HEK293 (cell line): ENCODE measurements at regions not wholly inside any gene's neighbourhood (a gene's known extent, or its start where the extent isn't known, plus 50 kb on each side); places are given as distances from the start of the nearest gene placed in this dataset.

ENCODE experiments used
- CTCF ChIA-PET: fragments of 350-600 bp; formaldehyde crosslinking; extraction: SDS; loops from one replicate; lab custom pipeline; 2021; ENCODE audit warnings: antibody characterized with exemption; lab: Yijun Ruan, JAX
- POLR2A ChIA-PET: fragments of 300-600 bp; formaldehyde crosslinking; extraction: SDS; loops from one replicate; lab custom pipeline; 2020; ENCODE audit warnings: antibody characterized with exemption, inconsistent platforms; lab: Yijun Ruan, JAX
- H3K27ac ChIP-seq: fragments of 200-500 bp; sonication (Bioruptor generic); 2 replicates; pipeline ENCODE4 v1.5.1; 2014; ENCODE audit warnings: low read depth, low read length, control low read depth, inconsistent platforms; ENCODE audit errors: extremely low read depth
- H3K36me3 ChIP-seq, 2 experiments: fragments of 200-500 bp in 1 of 2; sonication (Bioruptor generic) in 1 of 2; 1 replicate in 1 of 2; 2 replicates in 1 of 2; pipeline ENCODE4 v1.5.1; 2014 to 2017; ENCODE audit warnings: inconsistent platforms in 2 of 2, low read length in 2 of 2; ENCODE audit not compliant: control insufficient read depth in 2 of 2, insufficient read depth in 1 of 2
- H3K4me1 ChIP-seq: fragments of 200-500 bp; sonication (Bioruptor generic); 2 replicates; pipeline ENCODE4 v1.5.1; 2014; ENCODE audit warnings: mild to moderate bottlenecking, low read length, inconsistent platforms; ENCODE audit not compliant: control insufficient read depth, insufficient read depth
- H3K4me3 ChIP-seq: 2 replicates; pipeline ENCODE4 v1.5.1; 2011; ENCODE audit warnings: low read depth, mild to moderate bottlenecking, control low read depth, low read length, moderate library complexity
- H3K9me3 ChIP-seq: fragments of 200-500 bp; sonication (Bioruptor generic); 2 replicates; pipeline ENCODE4 v1.5.1; 2014; ENCODE audit warnings: low read depth, low read length, inconsistent platforms; ENCODE audit not compliant: control insufficient read depth, insufficient read depth
- HOXC10 ChIP-seq: sonication (generic); formaldehyde crosslinking; IDR thresholded peaks from 2 replicates; pipeline ENCODE4 v1.8.1; 2023; ENCODE audit warnings: mild to moderate bottlenecking, missing genetic modification reagents
- MEIS1 ChIP-seq: sonication (generic); formaldehyde crosslinking; IDR thresholded peaks from 2 replicates; pipeline ENCODE4 v1.8.1; 2022; ENCODE audit warnings: missing genetic modification reagents, mild to moderate bottlenecking, borderline replicate concordance
- PRDM2 ChIP-seq: fragments of 450-650 bp; formaldehyde crosslinking; IDR thresholded peaks from 2 replicates; pipeline ENCODE4 v1.5.1; 2016; ENCODE audit warnings: missing biosample characterization, missing genetic modification characterization, borderline replicate concordance
- ZNF19 ChIP-seq: fragments of 450-650 bp; formaldehyde crosslinking; IDR thresholded peaks from 2 replicates; pipeline ENCODE4; 2016; ENCODE audit warnings: missing biosample characterization, missing genetic modification characterization, low read depth
- ZNF354C ChIP-seq: fragments of 450-650 bp; formaldehyde crosslinking; IDR thresholded peaks from 2 replicates; pipeline ENCODE4 v1.5.1; 2016; ENCODE audit warnings: missing biosample characterization, missing genetic modification characterization, low read depth, borderline replicate concordance
- ZNF416 ChIP-seq: fragments of 450-650 bp; formaldehyde crosslinking; IDR thresholded peaks from 2 replicates; pipeline ENCODE4 v1.5.1; 2016; ENCODE audit warnings: missing biosample characterization, missing genetic modification characterization
- ZNF501 ChIP-seq: fragments of 450-650 bp; formaldehyde crosslinking; IDR thresholded peaks from 2 replicates; pipeline ENCODE4 v1.5.1; 2016; ENCODE audit warnings: missing biosample characterization, missing genetic modification characterization
- ZNF514 ChIP-seq: fragments of 450-650 bp; formaldehyde crosslinking; IDR thresholded peaks from 2 replicates; pipeline ENCODE4 v1.5.1; 2016; ENCODE audit warnings: missing biosample characterization, missing genetic modification characterization
- ZNF518A ChIP-seq: fragments of 450-650 bp; formaldehyde crosslinking; conservative IDR thresholded peaks from 2 replicates; pipeline ENCODE4 v1.5.1; 2016; ENCODE audit warnings: low read depth, missing biosample characterization, missing genetic modification characterization
- ZNF664 ChIP-seq: fragments of 450-650 bp; formaldehyde crosslinking; IDR thresholded peaks from 2 replicates; pipeline ENCODE4 v1.5.1; 2016; ENCODE audit warnings: missing biosample characterization, missing genetic modification characterization
- ZNF791 ChIP-seq: fragments of 450-650 bp; formaldehyde crosslinking; IDR thresholded peaks from 2 replicates; pipeline ENCODE4 v1.5.1; 2016; ENCODE audit warnings: missing biosample characterization, missing genetic modification characterization
- ZNF843 ChIP-seq: fragments of 450-650 bp; formaldehyde crosslinking; IDR thresholded peaks from 2 replicates; pipeline ENCODE4 v1.5.1; 2016; ENCODE audit warnings: missing biosample characterization, missing genetic modification characterization
- TF ChIP-seq, protein P1 (sequence below): fragments of 450-650 bp; formaldehyde crosslinking; IDR thresholded peaks from 2 replicates; pipeline ENCODE4 v1.5.1; 2016; ENCODE audit warnings: missing biosample characterization, missing genetic modification characterization
- TF ChIP-seq, protein P2 (sequence below): fragments of 450-650 bp; formaldehyde crosslinking; IDR thresholded peaks from 2 replicates; pipeline ENCODE4 v1.5.1; 2016; ENCODE audit warnings: missing biosample characterization, missing genetic modification characterization, borderline replicate concordance

DNA sequence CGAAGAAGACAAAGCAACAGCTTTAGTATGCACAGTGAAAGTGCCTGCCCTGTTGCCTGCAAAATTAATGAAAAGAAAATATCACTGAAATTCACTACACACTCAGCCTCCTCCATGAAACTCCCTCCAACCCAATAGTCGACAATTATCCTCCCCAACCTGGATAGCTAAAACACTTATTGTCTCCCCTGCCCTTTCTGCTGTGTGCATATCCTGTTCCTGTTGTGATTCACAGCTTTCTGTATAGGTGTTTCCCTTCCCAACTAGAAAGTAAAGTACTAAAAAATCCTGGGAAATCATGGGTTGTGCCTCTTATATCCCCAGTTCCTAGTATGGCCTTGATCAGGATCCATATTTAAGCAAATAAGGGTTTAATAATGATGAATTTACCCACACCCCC is 412.1 kb downstream of the LTN1 start (continued):
- TF ChIP-seq ZNF518A (tag by site-specific recombination) = no peak
- TF ChIP-seq ZNF354C (tag by site-specific recombination) = no peak
- TF ChIP-seq HOXC10 (CRISPR knock-in tag) = no peak
- no peak for TF ChIP-seq ZNF416 (tag by site-specific recombination)
- TF ChIP-seq ZNF501 (tag by site-specific recombination) = no peak
- no peak for TF ChIP-seq ZNF791 (tag by site-specific recombination)

DNA sequence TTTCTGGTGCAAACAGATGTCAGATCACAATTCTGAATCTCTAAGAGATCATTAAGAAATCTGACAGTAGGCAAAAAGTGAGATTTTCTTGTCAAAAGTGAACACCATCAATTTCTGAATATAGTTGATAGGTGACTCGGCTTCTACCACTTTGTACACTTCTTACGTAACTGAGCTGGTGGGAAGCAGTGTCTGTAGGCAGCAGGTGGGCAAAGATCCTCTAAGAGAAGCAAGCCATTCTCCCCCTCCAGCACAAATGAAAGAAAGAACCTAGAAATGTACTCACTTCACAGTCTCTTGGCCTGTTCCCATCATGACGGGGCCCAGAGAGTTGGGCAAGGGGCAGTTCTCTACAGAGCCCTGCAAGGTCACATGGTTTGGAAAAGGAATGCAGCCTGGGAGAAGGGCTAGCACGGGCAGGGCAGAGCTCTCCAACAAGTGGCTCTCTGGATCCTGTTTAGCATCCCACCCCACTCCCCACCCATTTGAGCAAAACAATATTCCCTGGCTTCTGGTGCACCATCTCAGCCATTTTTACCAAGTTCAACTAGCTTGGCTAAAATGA is 412.6 kb downstream of the LTN1 start:
- Histone ChIP-seq H3K4me3 (no peak overlapping the region), H3K4me1 (no peaks in the 10 kb centered on the region), H3K27ac (no peak overlapping the region), H3K36me3 (no peaks in the 10 kb centered on the region), H3K9me3 (no peaks in the 10 kb centered on the region; the same call in 1 of the 2 replicates)
- CTCF ChIA-PET = interaction anchor here (0.6 to 1.3 kb wide), 3 partner anchors 64 to 1697 kb away, joined by 4 to 7 read pairs (median 4); no protein-coding TSS in a partner anchor
- POLR2A ChIA-PET = interaction anchor here (0.7 kb wide), 1 partner anchor 20 kb away, joined by 3 read pairs; no protein-coding TSS in a partner anchor
- TF ChIP-seq, protein P1, sequence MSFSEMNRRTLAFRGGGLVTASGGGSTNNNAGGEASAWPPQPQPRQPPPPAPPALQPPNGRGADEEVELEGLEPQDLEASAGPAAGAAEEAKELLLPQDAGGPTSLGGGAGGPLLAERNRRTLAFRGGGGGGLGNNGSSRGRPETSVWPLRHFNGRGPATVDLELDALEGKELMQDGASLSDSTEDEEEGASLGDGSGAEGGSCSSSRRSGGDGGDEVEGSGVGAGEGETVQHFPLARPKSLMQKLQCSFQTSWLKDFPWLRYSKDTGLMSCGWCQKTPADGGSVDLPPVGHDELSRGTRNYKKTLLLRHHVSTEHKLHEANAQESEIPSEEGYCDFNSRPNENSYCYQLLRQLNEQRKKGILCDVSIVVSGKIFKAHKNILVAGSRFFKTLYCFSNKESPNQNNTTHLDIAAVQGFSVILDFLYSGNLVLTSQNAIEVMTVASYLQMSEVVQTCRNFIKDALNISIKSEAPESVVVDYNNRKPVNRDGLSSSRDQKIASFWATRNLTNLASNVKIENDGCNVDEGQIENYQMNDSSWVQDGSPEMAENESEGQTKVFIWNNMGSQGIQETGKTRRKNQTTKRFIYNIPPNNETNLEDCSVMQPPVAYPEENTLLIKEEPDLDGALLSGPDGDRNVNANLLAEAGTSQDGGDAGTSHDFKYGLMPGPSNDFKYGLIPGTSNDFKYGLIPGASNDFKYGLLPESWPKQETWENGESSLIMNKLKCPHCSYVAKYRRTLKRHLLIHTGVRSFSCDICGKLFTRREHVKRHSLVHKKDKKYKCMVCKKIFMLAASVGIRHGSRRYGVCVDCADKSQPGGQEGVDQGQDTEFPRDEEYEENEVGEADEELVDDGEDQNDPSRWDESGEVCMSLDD (tag by site-specific recombination) = no peak
- TF ChIP-seq, protein P2, sequence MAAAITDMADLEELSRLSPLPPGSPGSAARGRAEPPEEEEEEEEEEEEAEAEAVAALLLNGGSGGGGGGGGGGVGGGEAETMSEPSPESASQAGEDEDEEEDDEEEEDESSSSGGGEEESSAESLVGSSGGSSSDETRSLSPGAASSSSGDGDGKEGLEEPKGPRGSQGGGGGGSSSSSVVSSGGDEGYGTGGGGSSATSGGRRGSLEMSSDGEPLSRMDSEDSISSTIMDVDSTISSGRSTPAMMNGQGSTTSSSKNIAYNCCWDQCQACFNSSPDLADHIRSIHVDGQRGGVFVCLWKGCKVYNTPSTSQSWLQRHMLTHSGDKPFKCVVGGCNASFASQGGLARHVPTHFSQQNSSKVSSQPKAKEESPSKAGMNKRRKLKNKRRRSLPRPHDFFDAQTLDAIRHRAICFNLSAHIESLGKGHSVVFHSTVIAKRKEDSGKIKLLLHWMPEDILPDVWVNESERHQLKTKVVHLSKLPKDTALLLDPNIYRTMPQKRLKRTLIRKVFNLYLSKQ (tag by site-specific recombination) = no peak
- TF ChIP-seq PRDM2 (tag by site-specific recombination) (no peak), ZNF518A (tag by site-specific recombination) (no peak), ZNF19 (no peak), ZNF664 (no peak), ZNF843 (tag by site-specific recombination) (no peak), MEIS1 (CRISPR knock-in tag) (no peak), ZNF514 (tag by site-specific recombination) (no peak)
